ENCODE measurements at regions not wholly inside any gene's neighbourhood (a gene's known extent, or its start where the extent isn't known, plus 50 kb on each side); places are given as distances from the start of the nearest gene placed in this dataset.

- Histone ChIP-seq H2BK20ac (ENCODE audit: low read length) (no peak overlapping the region), H2BK5ac (ENCODE audit: low read depth, low read length) (no peak overlapping the region), H3K4me3 (ENCODE audit: extremely low read depth in 1 of 4, insufficient read depth in 2 of 4, low read depth in 3 of 4, low read length in 4 of 4) (no peak overlapping the region), H4K20me1 (replicated peaks in 1 of 2; ENCODE audit: control insufficient read depth in 1 of 2, insufficient read depth in 2 of 2, low read length in 2 of 2) (no peaks in the 10 kb centered on the region), H3K23me2 (ENCODE audit: low read depth, low read length) (peaks cover 6% of the 10 kb centered on the region; the same call in 1 of the 2 replicates), H3K27ac (ENCODE audit: low read depth, low read length) (no peak overlapping the region), H3K27me3 (replicated peaks in 1 of 4; ENCODE audit: control insufficient read depth in 3 of 4, extremely low read depth in 1 of 4, insufficient read depth in 3 of 4, low read length in 3 of 4) (peaks cover 3 to 15% (median 10%) of the 10 kb centered on the region in 4 experiments; a peak in 6 of 7 replicates), H3K23ac (ENCODE audit: insufficient read length) (no peak overlapping the region), H2AK5ac (ENCODE audit: low read depth, low read length) (no peak overlapping the region), H3K9me3 (ENCODE audit: insufficient read depth in 2 of 2, low read depth in 1 of 2, low read length in 1 of 2) (no peaks in the 10 kb centered on the region), H3K4me2 (ENCODE audit: insufficient read depth in 1 of 2, low read depth in 2 of 2, low read length in 2 of 2) (no peak overlapping the region), H3K79me2 (ENCODE audit: control insufficient read depth in 1 of 2, insufficient read depth in 2 of 2, low read length in 2 of 2) (no peaks in the 10 kb centered on the region), H3K14ac (ENCODE audit: insufficient read length) (no peak overlapping the region), H4K5ac (ENCODE audit: insufficient read length, low read depth, low read length) (no peak overlapping the region), H2BK15ac (ENCODE audit: low read length) (no peak overlapping the region), H4K91ac (replicated peaks; ENCODE audit: insufficient read length, low read length) (no peak overlapping the region), H3K4ac (replicated peaks; ENCODE audit: insufficient read length, low read depth, low read length) (no peak overlapping the region), H4K8ac (ENCODE audit: extremely low read depth, insufficient read depth, low read length) (no peak overlapping the region), H3K56ac (replicated peaks; ENCODE audit: insufficient read length, low read depth, low read length) (no peak overlapping the region), H2BK12ac (ENCODE audit: low read depth, low read length) (no peak overlapping the region), H3K18ac (ENCODE audit: extremely low read depth, low read length) (no peak overlapping the region), H3K79me1 (ENCODE audit: low read depth, low read length) (no peaks in the 10 kb centered on the region), H3K36me3 (ENCODE audit: control insufficient read depth in 2 of 4, insufficient read depth in 4 of 4, low read length in 3 of 4) (no peaks in the 10 kb centered on the region), H3K4me1 (replicated peaks in 1 of 4; ENCODE audit: control insufficient read depth in 3 of 4, insufficient read depth in 4 of 4, low read length in 3 of 4) (peaks cover 0 to 3% (median under 1%) of the 10 kb centered on the region in 4 experiments; a peak in 5 of 7 replicates), H2AFZ (ENCODE audit: low read length) (no peak overlapping the region), H2BK120ac (replicated peaks; ENCODE audit: low read depth, low read length) (no peak overlapping the region), H3K9ac (replicated peaks in 1 of 4; ENCODE audit: extremely low read depth in 1 of 4, low read depth in 3 of 4, low read length in 3 of 4) (no peak overlapping the region)
- no peak for DNase-seq (ENCODE audit: low read depth in 1 of 2, low spot score in 2 of 2)
- 84% methylated on average over 3 of the region's 3 CpGs; no CpG with 5 or more reads in 1 of the 2 experiments for WGBS, 2 experiments (ENCODE audit: extremely low coverage in 1 of 2, insufficient coverage in 1 of 2, insufficient read length in 1 of 2, insufficient replicate concordance in 2 of 2, low coverage in 1 of 2, low lambda C conversion rate in 2 of 2, missing lambda C conversion rate in 1 of 2)
- FAIRE-seq, result no peak
- ChIA-PET POLR2A (ENCODE audit: partially characterized antibody) (no interaction called here), CTCF (ENCODE audit: partially characterized antibody) (interaction anchor here (1.0 kb wide), 1 partner anchor 676 kb away, joined by 3 read pairs; no protein-coding TSS in a partner anchor)
- TF ChIP-seq SIN3A (conservative IDR thresholded peaks at IDR 0.05 in 1 of 2, IDR thresholded peaks at IDR 0.05 in 1 of 2; ENCODE audit: low read depth in 1 of 2, low read length in 2 of 2), result no peak
- no peak for TF ChIP-seq E2F6 (IDR thresholded peaks at IDR 0.05)
Measured at GRCh38 chr20:11682285-11682684, 235.4 kb upstream of the BTBD3 start.

Data from H1 (cell line).